H1 (cell line): ENCODE measurements at regions not wholly inside any gene's neighbourhood (a gene's known extent, or its start where the extent isn't known, plus 50 kb on each side); places are given as distances from the start of the nearest gene placed in this dataset.

Experiments
- CTCF ChIA-PET: fragments of 300-600 bp; sonication (Branson Sonifier 250); formaldehyde crosslinking; loops from one replicate; lab custom pipeline; 2021; ENCODE audit not compliant: partially characterized antibody; lab: Charles Lee
- POLR2A ChIA-PET: fragments of 300-600 bp; sonication (Branson Sonifier 250); formaldehyde crosslinking; loops from one replicate; lab custom pipeline; 2021; ENCODE audit warnings: inconsistent platforms; ENCODE audit not compliant: partially characterized antibody; lab: Charles Lee
- DNase-seq, 2 experiments: peaks; one replicate each; pipeline versions ENCODE4 v3.0.0 to v3.0.0-alpha.2; 2010 to 2022; ENCODE audit warnings: low spot score in 2 of 2, low read depth in 1 of 2, mixed read lengths in 1 of 2
- FAIRE-seq: peaks from 2 replicates; lab custom pipeline; 2011; peaks lifted over from hg19 to GRCh38; lab: Jason Lieb, UNC
- H2AFZ ChIP-seq: 2 replicates; pipeline ENCODE4 v1.8.1; 2012; ENCODE audit warnings: low read length, inconsistent platforms
- H2AK5ac ChIP-seq: 2 replicates; pipeline ENCODE4 v1.6.1; 2013; ENCODE audit warnings: low read depth, low read length
- H2BK120ac ChIP-seq: replicated peaks from 2 replicates; pipeline ENCODE3; 2013; ENCODE audit warnings: low read depth, low read length, inconsistent platforms
- H2BK12ac ChIP-seq: 2 replicates; pipeline ENCODE4 v1.6.1; 2013; ENCODE audit warnings: low read depth, low read length
- H2BK15ac ChIP-seq: 2 replicates; pipeline ENCODE4 v1.6.1; 2013; ENCODE audit warnings: low read length
- H2BK20ac ChIP-seq: 2 replicates; pipeline ENCODE4 v1.6.1; 2013; ENCODE audit warnings: low read length
- H2BK5ac ChIP-seq: 2 replicates; pipeline ENCODE4 v1.6.1; 2013; ENCODE audit warnings: low read depth, low read length
- H3K14ac ChIP-seq: 2 replicates; pipeline ENCODE4 v1.6.1; 2013; ENCODE audit warnings: inconsistent platforms; ENCODE audit not compliant: insufficient read length
- H3K18ac ChIP-seq: 2 replicates; pipeline ENCODE4 v1.6.1; 2013; ENCODE audit warnings: low read length; ENCODE audit errors: extremely low read depth
- H3K23ac ChIP-seq: 2 replicates; pipeline ENCODE4 v1.6.1; 2013; ENCODE audit warnings: inconsistent platforms; ENCODE audit not compliant: insufficient read length
- H3K23me2 ChIP-seq: 2 replicates; pipeline ENCODE4 v1.6.1; 2013; ENCODE audit warnings: low read depth, low read length
- H3K27ac ChIP-seq: 2 replicates; pipeline ENCODE4 v1.6.1; 2011; ENCODE audit warnings: low read depth, low read length, inconsistent platforms
- H3K27me3 ChIP-seq, 4 experiments: replicated peaks in 1 of 4; 1 replicate in 1 of 4; 2 replicates in 3 of 4; pipeline versions ENCODE4 v1.6.1 to v1.8.1; 2011 to 2013; ENCODE audit warnings: low read length in 3 of 4, mild to moderate bottlenecking in 3 of 4, inconsistent platforms in 2 of 4, mixed read lengths in 2 of 4, moderate library complexity in 1 of 4; ENCODE audit not compliant: control insufficient read depth in 3 of 4, insufficient read depth in 3 of 4; ENCODE audit errors: extremely low read depth in 1 of 4
- H3K36me3 ChIP-seq, 4 experiments: 2 replicates each; pipeline versions ENCODE4 v1.6.1 to v1.8.1; 2011 to 2013; ENCODE audit warnings: mild to moderate bottlenecking in 4 of 4, low read length in 3 of 4, moderate library complexity in 2 of 4, control low read depth in 1 of 4, inconsistent platforms in 1 of 4; ENCODE audit not compliant: insufficient read depth in 4 of 4, control insufficient read depth in 2 of 4
- H3K4ac ChIP-seq: replicated peaks from 2 replicates; pipeline ENCODE3; 2013; ENCODE audit warnings: low read length, low read depth, mixed read lengths, inconsistent platforms; ENCODE audit not compliant: insufficient read length
- H3K4me1 ChIP-seq, 4 experiments: replicated peaks in 1 of 4; 1 replicate in 1 of 4; 2 replicates in 3 of 4; pipeline versions ENCODE4 v1.6.1 to v1.8.1; 2011 to 2013; ENCODE audit warnings: low read length in 3 of 4, inconsistent platforms in 2 of 4, mixed read lengths in 1 of 4; ENCODE audit not compliant: insufficient read depth in 4 of 4, control insufficient read depth in 3 of 4
- H3K4me2 ChIP-seq, 2 experiments: 2 replicates each; pipeline versions ENCODE4 v1.6.1 to v1.8.1; 2011 to 2013; ENCODE audit warnings: low read depth in 2 of 2, low read length in 2 of 2, control low read depth in 1 of 2, inconsistent platforms in 1 of 2, mild to moderate bottlenecking in 1 of 2; ENCODE audit not compliant: insufficient read depth in 1 of 2
- H3K4me3 ChIP-seq, 4 experiments: fragments of 200-600, 300-600 bp in 1 of 4; sonication (generic), shearing (Covaris generic), sonication (Bioruptor Twin) in 1 of 4; 2 replicates each; pipeline versions ENCODE4 v1.5.1 to v1.8.1; 2011 to 2016; ENCODE audit warnings: low read length in 4 of 4, low read depth in 3 of 4, control low read depth in 2 of 4, inconsistent platforms in 2 of 4, mild to moderate bottlenecking in 2 of 4, mixed read lengths in 1 of 4, moderate library complexity in 1 of 4; ENCODE audit not compliant: insufficient read depth in 2 of 4; ENCODE audit errors: extremely low read depth in 1 of 4
- H3K56ac ChIP-seq: replicated peaks from 2 replicates; pipeline ENCODE3; 2013; ENCODE audit warnings: low read depth, mild to moderate bottlenecking, mixed read lengths, low read length, inconsistent platforms; ENCODE audit not compliant: insufficient read length
- H3K79me1 ChIP-seq: 2 replicates; pipeline ENCODE4 v1.6.1; 2013; ENCODE audit warnings: low read depth, low read length, control low read depth
- H3K79me2 ChIP-seq, 2 experiments: 2 replicates each; pipeline versions ENCODE4 v1.6.1 to v1.8.1; 2012 to 2013; ENCODE audit warnings: low read length in 2 of 2, mild to moderate bottlenecking in 2 of 2, inconsistent platforms in 1 of 2; ENCODE audit not compliant: insufficient read depth in 2 of 2, control insufficient read depth in 1 of 2
- H3K9ac ChIP-seq, 4 experiments: replicated peaks in 1 of 4; 1 replicate in 1 of 4; 2 replicates in 3 of 4; pipeline versions ENCODE4 v1.6.1 to v1.8.1; 2011 to 2013; ENCODE audit warnings: low read depth in 3 of 4, low read length in 3 of 4, control low read depth in 2 of 4, mild to moderate bottlenecking in 2 of 4, moderate library complexity in 2 of 4, inconsistent platforms in 1 of 4; ENCODE audit errors: extremely low read depth in 1 of 4
- H3K9me3 ChIP-seq, 2 experiments: 2 replicates each; pipeline versions ENCODE4 v1.6.1 to v1.8.1; 2012 to 2013; ENCODE audit warnings: mild to moderate bottlenecking in 2 of 2, moderate library complexity in 2 of 2, control low read depth in 1 of 2, inconsistent platforms in 1 of 2, low read depth in 1 of 2, low read length in 1 of 2, mixed read lengths in 1 of 2; ENCODE audit not compliant: insufficient read depth in 2 of 2
- H4K20me1 ChIP-seq, 2 experiments: replicated peaks in 1 of 2; 2 replicates each; pipeline versions ENCODE3 to v1.8.1; 2011 to 2013; ENCODE audit warnings: inconsistent platforms in 2 of 2, low read length in 2 of 2, mild to moderate bottlenecking in 1 of 2; ENCODE audit not compliant: insufficient read depth in 2 of 2, control insufficient read depth in 1 of 2
- H4K5ac ChIP-seq: 2 replicates; pipeline ENCODE4 v1.6.1; 2013; ENCODE audit warnings: low read length, low read depth, mixed read lengths, inconsistent platforms; ENCODE audit not compliant: insufficient read length
- H4K8ac ChIP-seq: 2 replicates; pipeline ENCODE4 v1.8.0; 2013; ENCODE audit warnings: mild to moderate bottlenecking, moderate library complexity, low read length, inconsistent platforms; ENCODE audit not compliant: insufficient read depth; ENCODE audit errors: extremely low read depth
- H4K91ac ChIP-seq: replicated peaks from 2 replicates; pipeline ENCODE3; 2013; ENCODE audit warnings: low read length, mixed read lengths, inconsistent platforms; ENCODE audit not compliant: insufficient read length
- CTBP2 ChIP-seq: IDR thresholded peaks from 2 replicates; pipeline ENCODE4 v1.7.0; 2011; ENCODE audit warnings: borderline replicate concordance, mild to moderate bottlenecking, moderate library complexity, mixed read lengths, low read length; ENCODE audit not compliant: insufficient read depth, insufficient read length
- GTF2F1 ChIP-seq: IDR thresholded peaks from 2 replicates; pipeline ENCODE4 v1.6.1; 2012; ENCODE audit warnings: low read depth, low read length, improper control_type of control experiment, borderline replicate concordance
- RFX5 ChIP-seq: IDR thresholded peaks from 2 replicates; pipeline ENCODE4 v1.6.1; 2011; ENCODE audit warnings: low read depth, low read length, improper control_type of control experiment, borderline replicate concordance
- SAP30 ChIP-seq: fragments of 300-600 bp; sonication (generic); IDR thresholded peaks from 2 replicates; pipeline ENCODE4 v1.7.1; 2012; ENCODE audit warnings: low read length, moderate library complexity, mild to moderate bottlenecking, inconsistent platforms; ENCODE audit not compliant: insufficient read depth, insufficient replicate concordance
- USF2 ChIP-seq: IDR thresholded peaks from 2 replicates; pipeline ENCODE4 v1.6.1; 2011; ENCODE audit warnings: low read length, improper control_type of control experiment
- WGBS, 2 experiments: shearing (Covaris generic) in 1 of 2; methylation state at CpG; one replicate each; pipeline versions ENCODE4 v1.1.6 to v1.1.7; 2013 to 2015; ENCODE audit warnings: low lambda C conversion rate in 2 of 2, mixed read lengths in 2 of 2, inconsistent platforms in 1 of 2, low coverage in 1 of 2, missing lambda C conversion rate in 1 of 2; ENCODE audit not compliant: insufficient replicate concordance in 2 of 2, insufficient coverage in 1 of 2, insufficient read length in 1 of 2; ENCODE audit errors: extremely low coverage in 1 of 2, missing lambda C conversion rate in 1 of 2; 5-methylcytosine and 5-hydroxymethylcytosine counted together
- TF ChIP-seq, protein P1 (sequence below): IDR thresholded peaks from 2 replicates; pipeline ENCODE4 v1.6.1; 2012; ENCODE audit warnings: inconsistent platforms

GRCh38 chr1:82690411-82690810, 889.7 kb downstream of the ADGRL2 start:
- POLR2A ChIA-PET, result no interaction called here
- H2BK120ac ChIP-seq, result no peak overlapping the region
- H4K8ac ChIP-seq, result no peak overlapping the region
- H3K27me3 ChIP-seq, result peaks cover 0 to 1% (median 0%) of the 10 kb centered on the region in 4 experiments; a peak in 1 of 7 replicates
- H4K91ac ChIP-seq, result no peak overlapping the region
- H3K9ac ChIP-seq, result no peak overlapping the region
- CTCF ChIA-PET, result no interaction called here
- H3K79me2 ChIP-seq, result no peaks in the 10 kb centered on the region
- no peak overlapping the region for H3K4ac ChIP-seq
- no peak overlapping the region for H3K18ac ChIP-seq
- WGBS, 2 experiments, result 92% methylated on average over 1 of the region's 1 CpG; no CpG with 5 or more reads in 1 of the 2 experiments
- no peaks in the 10 kb centered on the region for H4K20me1 ChIP-seq
- no peaks in the 10 kb centered on the region for H3K79me1 ChIP-seq
- H3K27ac ChIP-seq, result no peak overlapping the region
- H2BK12ac ChIP-seq, result no peak overlapping the region
- H2BK5ac ChIP-seq, result no peak overlapping the region
- H2BK20ac ChIP-seq, result no peak overlapping the region
- H3K23ac ChIP-seq, result no peak overlapping the region
- DNase-seq (no peak), FAIRE-seq (no peak)
- H4K5ac ChIP-seq, result no peak overlapping the region
- no peaks in the 10 kb centered on the region for H3K4me1 ChIP-seq
- no peak overlapping the region for H2AFZ ChIP-seq
- H3K4me2 ChIP-seq, result no peak overlapping the region
- no peak overlapping the region for H2BK15ac ChIP-seq
- H3K4me3 ChIP-seq, result no peak overlapping the region
- no peak overlapping the region for H3K56ac ChIP-seq
- TF ChIP-seq USF2 (no peak), RFX5 (no peak), GTF2F1 (no peak), SAP30 (no peak), CTBP2 (no peak)
- TF ChIP-seq, protein P1, sequence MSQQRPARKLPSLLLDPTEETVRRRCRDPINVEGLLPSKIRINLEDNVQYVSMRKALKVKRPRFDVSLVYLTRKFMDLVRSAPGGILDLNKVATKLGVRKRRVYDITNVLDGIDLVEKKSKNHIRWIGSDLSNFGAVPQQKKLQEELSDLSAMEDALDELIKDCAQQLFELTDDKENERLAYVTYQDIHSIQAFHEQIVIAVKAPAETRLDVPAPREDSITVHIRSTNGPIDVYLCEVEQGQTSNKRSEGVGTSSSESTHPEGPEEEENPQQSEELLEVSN, result no peak
- H3K23me2 ChIP-seq, result no peaks in the 10 kb centered on the region
- H2AK5ac ChIP-seq, result no peak overlapping the region
- no peak overlapping the region for H3K14ac ChIP-seq
- H3K36me3 ChIP-seq, result no peaks in the 10 kb centered on the region
- no peaks in the 10 kb centered on the region for H3K9me3 ChIP-seq
